ENCODE measurements at regions not wholly inside any gene's neighbourhood (a gene's known extent, or its start where the extent isn't known, plus 50 kb on each side); places are given as distances from the start of the nearest gene placed in this dataset.

- Histone ChIP-seq H3K9me3 (ENCODE audit: control insufficient read depth in 2 of 2, low read length in 2 of 2) (no peaks in the 10 kb centered on the region), H3K4me1 (ENCODE audit: control insufficient read depth, insufficient read depth, low read length) (peaks cover 2% of the 10 kb centered on the region), H3K27me3 (ENCODE audit: control insufficient read depth in 1 of 2, insufficient read depth in 2 of 2, low read length in 2 of 2) (no peaks in the 10 kb centered on the region), H3K9ac (ENCODE audit: low read length in 2 of 2) (no peak overlapping the region), H3K36me3 (ENCODE audit: control insufficient read depth in 2 of 2, insufficient read depth in 2 of 2, low read length in 2 of 2) (no peaks in the 10 kb centered on the region), H3K27ac (ENCODE audit: low read length) (no peak overlapping the region), H3K4me3 (ENCODE audit: low read length in 2 of 2) (no peak overlapping the region)
These were observed 88.5 kb upstream of the IER5L start for GRCh38 chr9:129266536-129266935.

GRCh38 chr9:129264388-129264787, 86.3 kb upstream of the IER5L start:
- no peak overlapping the region for H3K27ac ChIP-seq (ENCODE audit: low read length)
- H3K4me1 ChIP-seq (ENCODE audit: control insufficient read depth, insufficient read depth, low read length) = peaks cover 2% of the 10 kb centered on the region
- H3K9ac ChIP-seq (ENCODE audit: low read length in 2 of 2) = no peak overlapping the region
- H3K36me3 ChIP-seq (ENCODE audit: control insufficient read depth in 2 of 2, insufficient read depth in 2 of 2, low read length in 2 of 2) = no peaks in the 10 kb centered on the region
- no peak overlapping the region for H3K4me3 ChIP-seq (ENCODE audit: low read length in 2 of 2)
- H3K9me3 ChIP-seq (ENCODE audit: control insufficient read depth in 2 of 2, low read length in 2 of 2) = no peaks in the 10 kb centered on the region
- no peaks in the 10 kb centered on the region for H3K27me3 ChIP-seq (ENCODE audit: control insufficient read depth in 1 of 2, insufficient read depth in 2 of 2, low read length in 2 of 2)

GRCh38 chr9:129263836-129264235, 85.8 kb upstream of the IER5L start:
- Histone ChIP-seq H3K4me3 (ENCODE audit: low read length in 2 of 2) (no peak overlapping the region), H3K4me1 (ENCODE audit: control insufficient read depth, insufficient read depth, low read length) (peaks cover 7% of the 10 kb centered on the region), H3K27ac (ENCODE audit: low read length) (no peak overlapping the region), H3K27me3 (ENCODE audit: control insufficient read depth in 1 of 2, insufficient read depth in 2 of 2, low read length in 2 of 2) (peaks cover 0 to 2% of the 10 kb centered on the region in 2 donors), H3K9ac (ENCODE audit: low read length in 2 of 2) (no peak overlapping the region), H3K36me3 (ENCODE audit: control insufficient read depth in 2 of 2, insufficient read depth in 2 of 2, low read length in 2 of 2) (no peaks in the 10 kb centered on the region), H3K9me3 (ENCODE audit: control insufficient read depth in 2 of 2, low read length in 2 of 2) (no peaks in the 10 kb centered on the region)

GRCh38 chr9:129262261-129262660, 84.2 kb upstream of the IER5L start:
- Histone ChIP-seq H3K27me3 (ENCODE audit: control insufficient read depth in 1 of 2, insufficient read depth in 2 of 2, low read length in 2 of 2) (peaks cover 0 to 4% of the 10 kb centered on the region in 2 donors), H3K4me1 (ENCODE audit: control insufficient read depth, insufficient read depth, low read length) (peaks cover 18% of the 10 kb centered on the region), H3K36me3 (ENCODE audit: control insufficient read depth in 2 of 2, insufficient read depth in 2 of 2, low read length in 2 of 2) (no peaks in the 10 kb centered on the region), H3K9ac (ENCODE audit: low read length in 2 of 2) (no peak overlapping the region), H3K9me3 (ENCODE audit: control insufficient read depth in 2 of 2, low read length in 2 of 2) (no peaks in the 10 kb centered on the region), H3K4me3 (ENCODE audit: low read length in 2 of 2) (no peak overlapping the region), H3K27ac (ENCODE audit: low read length) (peak overlapping the region; percentile 53)

- Histone ChIP-seq H3K36me3 (ENCODE audit: control insufficient read depth in 2 of 2, insufficient read depth in 2 of 2, low read length in 2 of 2) (no peaks in the 10 kb centered on the region), H3K4me3 (ENCODE audit: low read length in 2 of 2) (no peak overlapping the region), H3K9me3 (ENCODE audit: control insufficient read depth in 2 of 2, low read length in 2 of 2) (no peaks in the 10 kb centered on the region), H3K4me1 (ENCODE audit: control insufficient read depth, insufficient read depth, low read length) (peaks cover 20% of the 10 kb centered on the region), H3K27me3 (ENCODE audit: control insufficient read depth in 1 of 2, insufficient read depth in 2 of 2, low read length in 2 of 2) (peaks cover 0 to 4% of the 10 kb centered on the region in 2 donors), H3K9ac (ENCODE audit: low read length in 2 of 2) (no peak overlapping the region), H3K27ac (ENCODE audit: low read length) (no peak overlapping the region)
These were observed 81.3 kb upstream of the IER5L start for GRCh38 chr9:129259375-129259774.

GRCh38 chr9:129258823-129259301, 80.8 kb upstream of the IER5L start:
- peak overlapping the region; percentile 17 to 62 for H3K4me3 ChIP-seq (ENCODE audit: low read length in 2 of 2)
- H3K36me3 ChIP-seq (ENCODE audit: control insufficient read depth in 2 of 2, insufficient read depth in 2 of 2, low read length in 2 of 2) = no peaks in the 10 kb centered on the region
- H3K27ac ChIP-seq (ENCODE audit: low read length) = no peak overlapping the region
- H3K4me1 ChIP-seq (ENCODE audit: control insufficient read depth, insufficient read depth, low read length) = peaks cover 26% of the 10 kb centered on the region
- H3K9ac ChIP-seq (ENCODE audit: low read length in 2 of 2) = no peak overlapping the region
- no peaks in the 10 kb centered on the region for H3K9me3 ChIP-seq (ENCODE audit: control insufficient read depth in 2 of 2, low read length in 2 of 2)
- H3K27me3 ChIP-seq (ENCODE audit: control insufficient read depth in 1 of 2, insufficient read depth in 2 of 2, low read length in 2 of 2) = peaks cover 0 to 4% of the 10 kb centered on the region in 2 donors

- H3K27me3 ChIP-seq (ENCODE audit: control insufficient read depth in 1 of 2, insufficient read depth in 2 of 2, low read length in 2 of 2) = peaks cover 0 to 4% of the 10 kb centered on the region in 2 donors
- no peaks in the 10 kb centered on the region for H3K9me3 ChIP-seq (ENCODE audit: control insufficient read depth in 2 of 2, low read length in 2 of 2)
- no peaks in the 10 kb centered on the region for H3K36me3 ChIP-seq (ENCODE audit: control insufficient read depth in 2 of 2, insufficient read depth in 2 of 2, low read length in 2 of 2)
- H3K4me3 ChIP-seq (ENCODE audit: low read length in 2 of 2) = peak overlapping the region; percentile 17 to 62
- H3K9ac ChIP-seq (ENCODE audit: low read length in 2 of 2) = peak overlapping the region in 1 of 2 donors; percentile 29
- H3K4me1 ChIP-seq (ENCODE audit: control insufficient read depth, insufficient read depth, low read length) = peaks cover 30% of the 10 kb centered on the region
- H3K27ac ChIP-seq (ENCODE audit: low read length) = no peak overlapping the region
These were observed 80.2 kb upstream of the IER5L start for GRCh38 chr9:129258124-129258822.

- Histone ChIP-seq H3K27ac (ENCODE audit: low read length) (no peak overlapping the region), H3K27me3 (ENCODE audit: control insufficient read depth in 1 of 2, insufficient read depth in 2 of 2, low read length in 2 of 2) (peaks cover 0 to 4% of the 10 kb centered on the region in 2 donors), H3K9ac (ENCODE audit: low read length in 2 of 2) (no peak overlapping the region), H3K4me3 (ENCODE audit: low read length in 2 of 2) (no peak overlapping the region), H3K4me1 (ENCODE audit: control insufficient read depth, insufficient read depth, low read length) (peaks cover 32% of the 10 kb centered on the region), H3K9me3 (ENCODE audit: control insufficient read depth in 2 of 2, low read length in 2 of 2) (no peaks in the 10 kb centered on the region), H3K36me3 (ENCODE audit: control insufficient read depth in 2 of 2, insufficient read depth in 2 of 2, low read length in 2 of 2) (no peaks in the 10 kb centered on the region)
These were observed 79.1 kb upstream of the IER5L start for GRCh38 chr9:129256959-129257713.

GRCh38 chr9:129254566-129255287, 76.7 kb upstream of the IER5L start:
- no peak overlapping the region for H3K9ac ChIP-seq (ENCODE audit: low read length in 2 of 2)
- H3K27me3 ChIP-seq (ENCODE audit: control insufficient read depth in 1 of 2, insufficient read depth in 2 of 2, low read length in 2 of 2) = peaks cover 0 to 4% of the 10 kb centered on the region in 2 donors
- peaks cover 32% of the 10 kb centered on the region for H3K4me1 ChIP-seq (ENCODE audit: control insufficient read depth, insufficient read depth, low read length)
- H3K36me3 ChIP-seq (ENCODE audit: control insufficient read depth in 2 of 2, insufficient read depth in 2 of 2, low read length in 2 of 2) = no peaks in the 10 kb centered on the region
- no peaks in the 10 kb centered on the region for H3K9me3 ChIP-seq (ENCODE audit: control insufficient read depth in 2 of 2, low read length in 2 of 2)
- H3K4me3 ChIP-seq (ENCODE audit: low read length in 2 of 2) = peak overlapping the region in 1 of 2 donors; percentile 67
- peak overlapping the region; percentile 41 for H3K27ac ChIP-seq (ENCODE audit: low read length)

- no peaks in the 10 kb centered on the region for H3K36me3 ChIP-seq (ENCODE audit: control insufficient read depth in 2 of 2, insufficient read depth in 2 of 2, low read length in 2 of 2)
- no peaks in the 10 kb centered on the region for H3K9me3 ChIP-seq (ENCODE audit: control insufficient read depth in 2 of 2, low read length in 2 of 2)
- peak overlapping the region; percentile 5 to 20 for H3K9ac ChIP-seq (ENCODE audit: low read length in 2 of 2)
- H3K27ac ChIP-seq (ENCODE audit: low read length) = peak overlapping the region; percentile 41
- peaks cover 0 to 3% of the 10 kb centered on the region in 2 donors for H3K27me3 ChIP-seq (ENCODE audit: control insufficient read depth in 1 of 2, insufficient read depth in 2 of 2, low read length in 2 of 2)
- H3K4me3 ChIP-seq (ENCODE audit: low read length in 2 of 2) = peak overlapping the region; percentile 46 to 67
- peaks cover 28% of the 10 kb centered on the region for H3K4me1 ChIP-seq (ENCODE audit: control insufficient read depth, insufficient read depth, low read length)
These were observed 75.8 kb upstream of the IER5L start for GRCh38 chr9:129253803-129254381.

Measured in stomach smooth muscle (tissue), 2 donors.